Keratinocyte (primary cell): ENCODE measurements at regions not wholly inside any gene's neighbourhood (a gene's known extent, or its start where the extent isn't known, plus 50 kb on each side); places are given as distances from the start of the nearest gene placed in this dataset.

ENCODE experiments used
- DNase-seq: peaks from one replicate; pipeline ENCODE4 v3.0.0-alpha.2; 2011; ENCODE audit warnings: low read depth, missing footprints, low spot score
- FAIRE-seq: peaks from 2 replicates; lab custom pipeline; 2011; peaks lifted over from hg19 to GRCh38; lab: Jason Lieb, UNC
- H2AFZ ChIP-seq: 2 replicates; pipeline ENCODE4 v1.6.0; 2012; ENCODE audit warnings: low read length, control low read depth, inconsistent platforms; ENCODE audit not compliant: control insufficient read depth
- H3K27ac ChIP-seq: 2 replicates; pipeline ENCODE4 v1.5.1; 2011; ENCODE audit warnings: low read length; ENCODE audit not compliant: control insufficient read depth, insufficient read depth
- H3K27me3 ChIP-seq: 3 replicates; pipeline ENCODE4 v1.6.0; 2011; ENCODE audit warnings: low read length; ENCODE audit not compliant: control insufficient read depth, insufficient read depth; ENCODE audit errors: extremely low read depth
- H3K36me3 ChIP-seq, 2 experiments: 2 replicates in 1 of 2; 3 replicates in 1 of 2; pipeline ENCODE4 v1.5.1; 2011; ENCODE audit warnings: low read length in 2 of 2, mild to moderate bottlenecking in 1 of 2; ENCODE audit not compliant: control insufficient read depth in 2 of 2, insufficient read depth in 2 of 2; ENCODE audit errors: extremely low read depth in 1 of 2
- H3K4me1 ChIP-seq: 3 replicates; pipeline ENCODE4 v1.5.1; 2011; ENCODE audit warnings: low read length; ENCODE audit not compliant: control insufficient read depth, insufficient read depth; ENCODE audit errors: extremely low read depth
- H3K4me2 ChIP-seq: 3 replicates; pipeline ENCODE4 v1.6.0; 2011; ENCODE audit warnings: low read depth, low read length; ENCODE audit not compliant: control insufficient read depth, insufficient read depth; ENCODE audit errors: extremely low read depth
- H3K4me3 ChIP-seq, 3 experiments: fragments of 200-600 bp in 1 of 3; sonication (generic) in 1 of 3; 2 replicates in 2 of 3; 3 replicates in 1 of 3; pipeline ENCODE4 v1.5.1; 2011 to 2016; ENCODE audit warnings: low read length in 3 of 3, mild to moderate bottlenecking in 3 of 3, control low read depth in 2 of 3, inconsistent platforms in 1 of 3, low read depth in 1 of 3, mixed read lengths in 1 of 3, mixed run types in 1 of 3, moderate library complexity in 1 of 3; ENCODE audit not compliant: control insufficient read depth in 2 of 3, insufficient read depth in 2 of 3; ENCODE audit errors: extremely low read depth in 1 of 3
- H3K79me2 ChIP-seq: 2 replicates; pipeline ENCODE4 v1.6.0; 2012; ENCODE audit warnings: low read length; ENCODE audit not compliant: control insufficient read depth, insufficient read depth
- H3K9ac ChIP-seq: 3 replicates; pipeline ENCODE4 v1.6.0; 2011; ENCODE audit warnings: low read length; ENCODE audit not compliant: control insufficient read depth, insufficient read depth; ENCODE audit errors: extremely low read depth
- H3K9me1 ChIP-seq: 3 replicates; pipeline ENCODE4 v1.6.0; 2011; ENCODE audit warnings: low read length; ENCODE audit not compliant: control insufficient read depth, insufficient read depth; ENCODE audit errors: extremely low read depth
- H3K9me3 ChIP-seq: 2 replicates; pipeline ENCODE4 v1.5.1; 2012; ENCODE audit warnings: low read depth, low read length; ENCODE audit not compliant: control insufficient read depth
- H4K20me1 ChIP-seq: 3 replicates; pipeline ENCODE4 v1.6.0; 2011; ENCODE audit warnings: low read length; ENCODE audit not compliant: control insufficient read depth, insufficient read depth; ENCODE audit errors: extremely low read depth
- CTCF ChIP-seq, 3 experiments: IDR thresholded peaks in 1 of 3; conservative IDR thresholded peaks in 1 of 3; optimal IDR thresholded peaks in 1 of 3; 2 replicates in 2 of 3; 3 replicates in 1 of 3; pipeline versions ENCODE3 to v1.5.1; 2011; ENCODE audit warnings: low read length in 3 of 3, mild to moderate bottlenecking in 3 of 3, moderate library complexity in 2 of 3, control low read depth in 1 of 3, inconsistent platforms in 1 of 3; ENCODE audit not compliant: insufficient read depth in 2 of 3; ENCODE audit errors: extremely low read depth in 1 of 3
- EZH2 ChIP-seq: IDR thresholded peaks from one replicate; pipeline ENCODE4 v1.6.1; 2012; ENCODE audit warnings: inconsistent platforms, mild to moderate bottlenecking, low read length, moderate library complexity
- dilution Hi-C: fragments of 300-500 bp; cut with MboI; formaldehyde crosslinking; loops from one replicate; pipeline ENCODE4 v1.7.0; 2020; ENCODE audit warnings: low sequenced_read_pairs; ENCODE audit not compliant: extremely low pct_ligation_motif_present

GRCh38 chr7:34493752-34494151, 164.3 kb upstream of the NPSR1 start:
- Histone ChIP-seq H3K4me1 (peaks cover 4% of the 10 kb centered on the region), H3K9me1 (no peaks in the 10 kb centered on the region), H3K79me2 (no peaks in the 10 kb centered on the region), H3K9ac (no peak overlapping the region), H3K4me2 (no peak overlapping the region), H3K4me3 (no peak overlapping the region), H3K27ac (no peak overlapping the region), H3K9me3 (no peaks in the 10 kb centered on the region), H3K27me3 (no peaks in the 10 kb centered on the region), H3K36me3 (no peaks in the 10 kb centered on the region), H4K20me1 (no peaks in the 10 kb centered on the region), H2AFZ (no peak overlapping the region)
- FAIRE-seq (no peak), DNase-seq (no peak)
- no peak for TF ChIP-seq CTCF (optimal IDR thresholded peaks at IDR 0.05 in 1 of 3, IDR thresholded peaks at IDR 0.05 in 1 of 3, conservative IDR thresholded peaks at IDR 0.05 in 1 of 3; ENCODE audit: extremely low read depth in 1 of 3, insufficient read depth in 2 of 3, low read length in 3 of 3)
- TF ChIP-seq EZH2: no peak
- dilution Hi-C loops: no loop called here

GRCh38 chr7:34497153-34497777, 160.8 kb upstream of the NPSR1 start:
- no peaks in the 10 kb centered on the region for H3K27me3 ChIP-seq
- FAIRE-seq: no peak
- TF ChIP-seq EZH2: no peak
- peak; percentile 43 to 64 (median 50) for TF ChIP-seq CTCF (optimal IDR thresholded peaks at IDR 0.05 in 1 of 3, IDR thresholded peaks at IDR 0.05 in 1 of 3, conservative IDR thresholded peaks at IDR 0.05 in 1 of 3; ENCODE audit: extremely low read depth in 1 of 3, insufficient read depth in 2 of 3, low read length in 3 of 3)

More at GRCh38 chr7:34497153-34497777, 160.8 kb upstream of the NPSR1 start:
- Histone ChIP-seq H3K9me1 (no peaks in the 10 kb centered on the region), H3K9ac (no peak overlapping the region), H3K27ac (no peak overlapping the region), H3K9me3 (no peaks in the 10 kb centered on the region), H3K79me2 (no peaks in the 10 kb centered on the region), H2AFZ (no peak overlapping the region), H3K36me3 (no peaks in the 10 kb centered on the region), H3K4me2 (no peak overlapping the region), H3K4me3 (no peak overlapping the region), H4K20me1 (no peaks in the 10 kb centered on the region), H3K4me1 (no peaks in the 10 kb centered on the region)
- dilution Hi-C loops: no loop called here
- DNase-seq: no peak
